H1 (cell line): ENCODE measurements at regions not wholly inside any gene's neighbourhood (a gene's known extent, or its start where the extent isn't known, plus 50 kb on each side); places are given as distances from the start of the nearest gene placed in this dataset.

Source experiments
- CTCF ChIA-PET: fragments of 300-600 bp; sonication (Branson Sonifier 250); formaldehyde crosslinking; loops from one replicate; lab custom pipeline; 2021; ENCODE audit not compliant: partially characterized antibody; lab: Charles Lee
- POLR2A ChIA-PET: fragments of 300-600 bp; sonication (Branson Sonifier 250); formaldehyde crosslinking; loops from one replicate; lab custom pipeline; 2021; ENCODE audit warnings: inconsistent platforms; ENCODE audit not compliant: partially characterized antibody; lab: Charles Lee
- DNase-seq, 2 experiments: peaks; one replicate each; pipeline versions ENCODE4 v3.0.0 to v3.0.0-alpha.2; 2010 to 2022; ENCODE audit warnings: low spot score in 2 of 2, low read depth in 1 of 2, mixed read lengths in 1 of 2
- FAIRE-seq: peaks from 2 replicates; lab custom pipeline; 2011; peaks lifted over from hg19 to GRCh38; lab: Jason Lieb, UNC
- H2AFZ ChIP-seq: 2 replicates; pipeline ENCODE4 v1.8.1; 2012; ENCODE audit warnings: low read length, inconsistent platforms
- H2AK5ac ChIP-seq: 2 replicates; pipeline ENCODE4 v1.6.1; 2013; ENCODE audit warnings: low read depth, low read length
- H2BK120ac ChIP-seq: replicated peaks from 2 replicates; pipeline ENCODE3; 2013; ENCODE audit warnings: low read depth, low read length, inconsistent platforms
- H2BK12ac ChIP-seq: 2 replicates; pipeline ENCODE4 v1.6.1; 2013; ENCODE audit warnings: low read depth, low read length
- H2BK15ac ChIP-seq: 2 replicates; pipeline ENCODE4 v1.6.1; 2013; ENCODE audit warnings: low read length
- H2BK20ac ChIP-seq: 2 replicates; pipeline ENCODE4 v1.6.1; 2013; ENCODE audit warnings: low read length
- H2BK5ac ChIP-seq: 2 replicates; pipeline ENCODE4 v1.6.1; 2013; ENCODE audit warnings: low read depth, low read length
- H3K14ac ChIP-seq: 2 replicates; pipeline ENCODE4 v1.6.1; 2013; ENCODE audit warnings: inconsistent platforms; ENCODE audit not compliant: insufficient read length
- H3K18ac ChIP-seq: 2 replicates; pipeline ENCODE4 v1.6.1; 2013; ENCODE audit warnings: low read length; ENCODE audit errors: extremely low read depth
- H3K23ac ChIP-seq: 2 replicates; pipeline ENCODE4 v1.6.1; 2013; ENCODE audit warnings: inconsistent platforms; ENCODE audit not compliant: insufficient read length
- H3K23me2 ChIP-seq: 2 replicates; pipeline ENCODE4 v1.6.1; 2013; ENCODE audit warnings: low read depth, low read length
- H3K27ac ChIP-seq: 2 replicates; pipeline ENCODE4 v1.6.1; 2011; ENCODE audit warnings: low read depth, low read length, inconsistent platforms
- H3K27me3 ChIP-seq, 4 experiments: replicated peaks in 1 of 4; 1 replicate in 1 of 4; 2 replicates in 3 of 4; pipeline versions ENCODE4 v1.6.1 to v1.8.1; 2011 to 2013; ENCODE audit warnings: low read length in 3 of 4, mild to moderate bottlenecking in 3 of 4, inconsistent platforms in 2 of 4, mixed read lengths in 2 of 4, moderate library complexity in 1 of 4; ENCODE audit not compliant: control insufficient read depth in 3 of 4, insufficient read depth in 3 of 4; ENCODE audit errors: extremely low read depth in 1 of 4
- H3K36me3 ChIP-seq, 4 experiments: 2 replicates each; pipeline versions ENCODE4 v1.6.1 to v1.8.1; 2011 to 2013; ENCODE audit warnings: mild to moderate bottlenecking in 4 of 4, low read length in 3 of 4, moderate library complexity in 2 of 4, control low read depth in 1 of 4, inconsistent platforms in 1 of 4; ENCODE audit not compliant: insufficient read depth in 4 of 4, control insufficient read depth in 2 of 4
- H3K4ac ChIP-seq: replicated peaks from 2 replicates; pipeline ENCODE3; 2013; ENCODE audit warnings: low read length, low read depth, mixed read lengths, inconsistent platforms; ENCODE audit not compliant: insufficient read length
- H3K4me1 ChIP-seq, 4 experiments: replicated peaks in 1 of 4; 1 replicate in 1 of 4; 2 replicates in 3 of 4; pipeline versions ENCODE4 v1.6.1 to v1.8.1; 2011 to 2013; ENCODE audit warnings: low read length in 3 of 4, inconsistent platforms in 2 of 4, mixed read lengths in 1 of 4; ENCODE audit not compliant: insufficient read depth in 4 of 4, control insufficient read depth in 3 of 4
- H3K4me2 ChIP-seq, 2 experiments: 2 replicates each; pipeline versions ENCODE4 v1.6.1 to v1.8.1; 2011 to 2013; ENCODE audit warnings: low read depth in 2 of 2, low read length in 2 of 2, control low read depth in 1 of 2, inconsistent platforms in 1 of 2, mild to moderate bottlenecking in 1 of 2; ENCODE audit not compliant: insufficient read depth in 1 of 2
- H3K4me3 ChIP-seq, 4 experiments: fragments of 200-600, 300-600 bp in 1 of 4; sonication (generic), shearing (Covaris generic), sonication (Bioruptor Twin) in 1 of 4; 2 replicates each; pipeline versions ENCODE4 v1.5.1 to v1.8.1; 2011 to 2016; ENCODE audit warnings: low read length in 4 of 4, low read depth in 3 of 4, control low read depth in 2 of 4, inconsistent platforms in 2 of 4, mild to moderate bottlenecking in 2 of 4, mixed read lengths in 1 of 4, moderate library complexity in 1 of 4; ENCODE audit not compliant: insufficient read depth in 2 of 4; ENCODE audit errors: extremely low read depth in 1 of 4
- H3K56ac ChIP-seq: replicated peaks from 2 replicates; pipeline ENCODE3; 2013; ENCODE audit warnings: low read depth, mild to moderate bottlenecking, mixed read lengths, low read length, inconsistent platforms; ENCODE audit not compliant: insufficient read length
- H3K79me1 ChIP-seq: 2 replicates; pipeline ENCODE4 v1.6.1; 2013; ENCODE audit warnings: low read depth, low read length, control low read depth
- H3K79me2 ChIP-seq, 2 experiments: 2 replicates each; pipeline versions ENCODE4 v1.6.1 to v1.8.1; 2012 to 2013; ENCODE audit warnings: low read length in 2 of 2, mild to moderate bottlenecking in 2 of 2, inconsistent platforms in 1 of 2; ENCODE audit not compliant: insufficient read depth in 2 of 2, control insufficient read depth in 1 of 2
- H3K9ac ChIP-seq, 4 experiments: replicated peaks in 1 of 4; 1 replicate in 1 of 4; 2 replicates in 3 of 4; pipeline versions ENCODE4 v1.6.1 to v1.8.1; 2011 to 2013; ENCODE audit warnings: low read depth in 3 of 4, low read length in 3 of 4, control low read depth in 2 of 4, mild to moderate bottlenecking in 2 of 4, moderate library complexity in 2 of 4, inconsistent platforms in 1 of 4; ENCODE audit errors: extremely low read depth in 1 of 4
- H3K9me3 ChIP-seq, 2 experiments: 2 replicates each; pipeline versions ENCODE4 v1.6.1 to v1.8.1; 2012 to 2013; ENCODE audit warnings: mild to moderate bottlenecking in 2 of 2, moderate library complexity in 2 of 2, control low read depth in 1 of 2, inconsistent platforms in 1 of 2, low read depth in 1 of 2, low read length in 1 of 2, mixed read lengths in 1 of 2; ENCODE audit not compliant: insufficient read depth in 2 of 2
- H4K20me1 ChIP-seq, 2 experiments: replicated peaks in 1 of 2; 2 replicates each; pipeline versions ENCODE3 to v1.8.1; 2011 to 2013; ENCODE audit warnings: inconsistent platforms in 2 of 2, low read length in 2 of 2, mild to moderate bottlenecking in 1 of 2; ENCODE audit not compliant: insufficient read depth in 2 of 2, control insufficient read depth in 1 of 2
- H4K5ac ChIP-seq: 2 replicates; pipeline ENCODE4 v1.6.1; 2013; ENCODE audit warnings: low read length, low read depth, mixed read lengths, inconsistent platforms; ENCODE audit not compliant: insufficient read length
- H4K8ac ChIP-seq: 2 replicates; pipeline ENCODE4 v1.8.0; 2013; ENCODE audit warnings: mild to moderate bottlenecking, moderate library complexity, low read length, inconsistent platforms; ENCODE audit not compliant: insufficient read depth; ENCODE audit errors: extremely low read depth
- H4K91ac ChIP-seq: replicated peaks from 2 replicates; pipeline ENCODE3; 2013; ENCODE audit warnings: low read length, mixed read lengths, inconsistent platforms; ENCODE audit not compliant: insufficient read length
- BCL11A ChIP-seq, 2 experiments: IDR thresholded peaks; one replicate each; pipeline ENCODE4 v1.6.1; 2011; ENCODE audit warnings: low read depth in 2 of 2, low read length in 2 of 2, mild to moderate bottlenecking in 2 of 2
- BRCA1 ChIP-seq: IDR thresholded peaks from 2 replicates; pipeline ENCODE4 v1.6.1; 2012; ENCODE audit warnings: low read depth, low read length, improper control_type of control experiment
- CEBPB ChIP-seq: IDR thresholded peaks from 2 replicates; pipeline ENCODE4 v1.6.1; 2012; ENCODE audit warnings: low read depth, low read length
- EP300 ChIP-seq, 2 experiments: IDR thresholded peaks; 1 replicate in 1 of 2; 2 replicates in 1 of 2; pipeline ENCODE4 v1.6.1; 2011 to 2012; ENCODE audit warnings: low read depth in 2 of 2, low read length in 2 of 2, mild to moderate bottlenecking in 2 of 2, borderline replicate concordance in 1 of 2, inconsistent platforms in 1 of 2, moderate library complexity in 1 of 2
- HDAC2 ChIP-seq, 2 experiments: fragments of 300-600 bp in 1 of 2; sonication (generic) in 1 of 2; IDR thresholded peaks; 2 replicates each; pipeline ENCODE4 v1.6.1; 2011 to 2012; ENCODE audit warnings: low read depth in 2 of 2, low read length in 2 of 2, mild to moderate bottlenecking in 2 of 2, moderate library complexity in 2 of 2, borderline replicate concordance in 1 of 2, inconsistent platforms in 1 of 2
- JUN ChIP-seq: IDR thresholded peaks from 2 replicates; pipeline ENCODE4 v1.6.1; 2011; ENCODE audit warnings: low read depth, mild to moderate bottlenecking, improper control_type of control experiment, low read length
- RBBP5 ChIP-seq: IDR thresholded peaks from 2 replicates; pipeline ENCODE4 v1.7.1; 2012; ENCODE audit warnings: low read depth, mild to moderate bottlenecking, inconsistent platforms, low read length, moderate library complexity, borderline replicate concordance
- SP1 ChIP-seq: IDR thresholded peaks from 2 replicates; pipeline ENCODE4 v1.6.1; 2011; ENCODE audit warnings: low read depth, low read length
- SP4 ChIP-seq: IDR thresholded peaks from 2 replicates; pipeline ENCODE4 v1.6.1; 2012; ENCODE audit warnings: low read length, inconsistent platforms
- SRF ChIP-seq: IDR thresholded peaks from 2 replicates; pipeline ENCODE4 v1.6.1; 2011; ENCODE audit warnings: mild to moderate bottlenecking, low read depth, low read length, moderate library complexity
- TAF1 ChIP-seq: IDR thresholded peaks from 2 replicates; pipeline ENCODE4 v1.6.1; 2011; ENCODE audit warnings: mild to moderate bottlenecking, low read depth, low read length
- TBP ChIP-seq: IDR thresholded peaks from 2 replicates; pipeline ENCODE4 v1.6.1; 2011; ENCODE audit warnings: low read depth, low read length, improper control_type of control experiment
- WGBS, 2 experiments: shearing (Covaris generic) in 1 of 2; methylation state at CpG; one replicate each; pipeline versions ENCODE4 v1.1.6 to v1.1.7; 2013 to 2015; ENCODE audit warnings: low lambda C conversion rate in 2 of 2, mixed read lengths in 2 of 2, inconsistent platforms in 1 of 2, low coverage in 1 of 2, missing lambda C conversion rate in 1 of 2; ENCODE audit not compliant: insufficient replicate concordance in 2 of 2, insufficient coverage in 1 of 2, insufficient read length in 1 of 2; ENCODE audit errors: extremely low coverage in 1 of 2, missing lambda C conversion rate in 1 of 2; 5-methylcytosine and 5-hydroxymethylcytosine counted together

- Histone ChIP-seq H2AFZ (no peak overlapping the region), H3K4me3 (no peak overlapping the region; a peak in 1 of 8 replicates), H3K4me2 (no peak overlapping the region), H3K79me2 (no peaks in the 10 kb centered on the region), H3K27me3 (no peaks in the 10 kb centered on the region), H3K27ac (no peak overlapping the region), H3K56ac (no peak overlapping the region), H2BK20ac (no peak overlapping the region), H2BK12ac (no peak overlapping the region), H2BK5ac (no peak overlapping the region), H2BK120ac (no peak overlapping the region), H3K9ac (no peak overlapping the region), H3K23me2 (no peaks in the 10 kb centered on the region), H3K4me1 (peaks cover 0 to 11% (median 3%) of the 10 kb centered on the region in 4 experiments; a peak in 3 of 7 replicates), H3K4ac (no peak overlapping the region), H4K5ac (no peak overlapping the region), H2BK15ac (no peak overlapping the region), H2AK5ac (no peak overlapping the region), H4K91ac (no peak overlapping the region), H3K23ac (no peak overlapping the region), H4K20me1 (no peaks in the 10 kb centered on the region), H3K18ac (no peak overlapping the region), H3K9me3 (no peaks in the 10 kb centered on the region), H3K79me1 (no peaks in the 10 kb centered on the region), H4K8ac (no peak overlapping the region), H3K36me3 (no peaks in the 10 kb centered on the region), H3K14ac (no peak overlapping the region)
- CTCF ChIA-PET = no interaction called here
- DNase-seq (no peak), FAIRE-seq (no peak)
- WGBS, 2 experiments = 73% methylated on average over 3 of the region's 3 CpGs; no CpG with 5 or more reads in 1 of the 2 experiments
- POLR2A ChIA-PET = no interaction called here
- TF ChIP-seq BCL11A (IDR thresholded peaks at IDR 0.05; ENCODE audit: low read depth in 2 of 2, low read length in 2 of 2) (no peak), SRF (no peak), CEBPB (no peak), TAF1 (no peak), TBP (no peak), SP1 (no peak), SP4 (no peak), EP300 (IDR thresholded peaks at IDR 0.05; ENCODE audit: borderline replicate concordance in 1 of 2, low read depth in 2 of 2, low read length in 2 of 2) (no peak), JUN (no peak), BRCA1 (no peak), RBBP5 (no peak), HDAC2 (IDR thresholded peaks at IDR 0.05; ENCODE audit: borderline replicate concordance in 1 of 2, low read depth in 2 of 2, low read length in 2 of 2) (no peak)
Observed at GRCh38 chr1:98278055-98278454, 357.2 kb upstream of the DPYD start.
